Activated T-helper 2 cell treated with anti-CD3 and anti-CD28 coated beads, Interferon-gamma antibody, Interleukin-2, Interleukin-4, amounts not matched to agents 10 μg/mL and 5 μg/mL and 100 μg/mL, durations not matched to agents 14 hours and 24 hours and 36 hours (primary cell): ENCODE measurements at regions not wholly inside any gene's neighbourhood (a gene's known extent, or its start where the extent isn't known, plus 50 kb on each side); places are given as distances from the start of the nearest gene placed in this dataset.

Source experiments
- DNase-seq: peaks from one replicate; pipeline ENCODE4 v3.0.0; 2021; ENCODE audit warnings: low spot score
- H3K27ac Mint-ChIP-seq: one replicate; pipeline ENCODE4 v1.8.0; 2021; ENCODE audit warnings: mixed read lengths
- H3K27me3 Mint-ChIP-seq: one replicate; pipeline ENCODE4 v1.8.0; 2021; ENCODE audit warnings: low read depth, mixed read lengths
- H3K36me3 Mint-ChIP-seq: one replicate; pipeline ENCODE4 v1.8.0; 2021; ENCODE audit warnings: low read depth, mixed read lengths
- H3K4me1 Mint-ChIP-seq: one replicate; pipeline ENCODE4 v1.8.0; 2021; ENCODE audit warnings: low read depth, mixed read lengths
- H3K4me3 Mint-ChIP-seq: one replicate; pipeline ENCODE4 v1.8.0; 2021; ENCODE audit warnings: low read depth, mild to moderate bottlenecking, moderate library complexity, mixed read lengths
- H3K9me3 Mint-ChIP-seq: one replicate; pipeline ENCODE4 v1.8.0; 2021; ENCODE audit warnings: mixed read lengths
- intact Hi-C: fragments of 100-400 bp; cut with micrococcal nuclease; formaldehyde crosslinking; loops from one replicate; pipeline ENCODE4 v1.15.1; 2023

GRCh38 chr15:95375281-95375680, 955.2 kb upstream of the NR2F2 start:
- Mint-ChIP-seq H3K4me3 (no peak overlapping the region), H3K9me3 (no peaks in the 10 kb centered on the region), H3K27me3 (peaks cover 2% of the 10 kb centered on the region), H3K4me1 (no peaks in the 10 kb centered on the region), H3K27ac (no peak overlapping the region), H3K36me3 (no peaks in the 10 kb centered on the region)
- no peak for DNase-seq
- intact Hi-C loops = no loop called here

GRCh38 chr15:95377258-95377852, 953.1 kb upstream of the NR2F2 start:
- intact Hi-C loops = no loop called here
- Mint-ChIP-seq H3K9me3 (no peaks in the 10 kb centered on the region), H3K27ac (no peak overlapping the region), H3K27me3 (peaks cover 2% of the 10 kb centered on the region), H3K4me3 (no peak overlapping the region), H3K4me1 (no peaks in the 10 kb centered on the region), H3K36me3 (no peaks in the 10 kb centered on the region)
- DNase-seq = no peak

GRCh38 chr15:95394186-95395067, 936.1 kb upstream of the NR2F2 start:
- H3K9me3 Mint-ChIP-seq = peaks cover 7% of the 10 kb centered on the region
- no peak overlapping the region for H3K27ac Mint-ChIP-seq
- no peaks in the 10 kb centered on the region for H3K36me3 Mint-ChIP-seq
- H3K27me3 Mint-ChIP-seq = peaks cover 2% of the 10 kb centered on the region
- H3K4me1 Mint-ChIP-seq = no peaks in the 10 kb centered on the region
- H3K4me3 Mint-ChIP-seq = no peak overlapping the region
- intact Hi-C loops = no loop called here
- DNase-seq = no peak

GRCh38 chr15:95400428-95400827, 930.1 kb upstream of the NR2F2 start:
- H3K9me3 Mint-ChIP-seq = no peaks in the 10 kb centered on the region

GRCh38 chr15:95401587-95401986, 928.9 kb upstream of the NR2F2 start:
- H3K36me3 Mint-ChIP-seq = no peaks in the 10 kb centered on the region
- no peaks in the 10 kb centered on the region for H3K9me3 Mint-ChIP-seq
- H3K27me3 Mint-ChIP-seq = peaks cover 3% of the 10 kb centered on the region
- H3K27ac Mint-ChIP-seq = no peak overlapping the region
- H3K4me1 Mint-ChIP-seq = no peaks in the 10 kb centered on the region
- H3K4me3 Mint-ChIP-seq = no peak overlapping the region
- no peak for DNase-seq
- intact Hi-C loops = no loop called here

More at GRCh38 chr15:95400428-95400827, 930.1 kb upstream of the NR2F2 start:
- H3K4me3 Mint-ChIP-seq = no peak overlapping the region
- H3K36me3 Mint-ChIP-seq = no peaks in the 10 kb centered on the region
- H3K27ac Mint-ChIP-seq = no peak overlapping the region
- peaks cover 3% of the 10 kb centered on the region for H3K27me3 Mint-ChIP-seq
- intact Hi-C loops = no loop called here
- H3K4me1 Mint-ChIP-seq = no peaks in the 10 kb centered on the region
- no peak for DNase-seq

GRCh38 chr15:95405447-95405846, 925.1 kb upstream of the NR2F2 start:
- DNase-seq = no peak
- Mint-ChIP-seq H3K4me3 (no peak overlapping the region), H3K27me3 (peaks cover 4% of the 10 kb centered on the region), H3K4me1 (peaks cover 3% of the 10 kb centered on the region), H3K27ac (no peak overlapping the region), H3K36me3 (no peaks in the 10 kb centered on the region), H3K9me3 (no peaks in the 10 kb centered on the region)
- intact Hi-C loops = no loop called here

GRCh38 chr15:95407534-95407933, 923.0 kb upstream of the NR2F2 start:
- intact Hi-C loops = no loop called here
- no peaks in the 10 kb centered on the region for H3K36me3 Mint-ChIP-seq

GRCh38 chr15:95409211-95409610, 921.3 kb upstream of the NR2F2 start:
- DNase-seq = no peak
- peaks cover 3% of the 10 kb centered on the region for H3K4me1 Mint-ChIP-seq
- H3K9me3 Mint-ChIP-seq = no peaks in the 10 kb centered on the region
- intact Hi-C loops = no loop called here
- peaks cover 10% of the 10 kb centered on the region for H3K27me3 Mint-ChIP-seq
- H3K27ac Mint-ChIP-seq = no peak overlapping the region
- H3K36me3 Mint-ChIP-seq = no peaks in the 10 kb centered on the region
- no peak overlapping the region for H3K4me3 Mint-ChIP-seq

More at GRCh38 chr15:95407534-95407933, 923.0 kb upstream of the NR2F2 start:
- no peak for DNase-seq
- peaks cover 5% of the 10 kb centered on the region for H3K27me3 Mint-ChIP-seq
- H3K4me1 Mint-ChIP-seq = peaks cover 3% of the 10 kb centered on the region
- H3K27ac Mint-ChIP-seq = no peak overlapping the region
- H3K4me3 Mint-ChIP-seq = no peak overlapping the region
- no peaks in the 10 kb centered on the region for H3K9me3 Mint-ChIP-seq

- Mint-ChIP-seq H3K4me3 (no peak overlapping the region), H3K9me3 (no peaks in the 10 kb centered on the region), H3K27ac (no peak overlapping the region), H3K36me3 (no peaks in the 10 kb centered on the region), H3K4me1 (peaks cover 3% of the 10 kb centered on the region), H3K27me3 (peaks cover 10% of the 10 kb centered on the region)
- intact Hi-C loops = no loop called here
- no peak for DNase-seq
These were observed 920.7 kb upstream of the NR2F2 start for GRCh38 chr15:95409626-95410310.

- peaks cover 3% of the 10 kb centered on the region for H3K4me1 Mint-ChIP-seq
- peaks cover 12% of the 10 kb centered on the region for H3K27me3 Mint-ChIP-seq
- no peaks in the 10 kb centered on the region for H3K9me3 Mint-ChIP-seq
- H3K4me3 Mint-ChIP-seq = no peak overlapping the region
- intact Hi-C loops = no loop called here
- no peak for DNase-seq
- no peak overlapping the region for H3K27ac Mint-ChIP-seq
- H3K36me3 Mint-ChIP-seq = no peaks in the 10 kb centered on the region
These were observed 919.7 kb upstream of the NR2F2 start for GRCh38 chr15:95410757-95411156.

- no peak overlapping the region for H3K27ac Mint-ChIP-seq
- DNase-seq = no peak
- peaks cover 16% of the 10 kb centered on the region for H3K27me3 Mint-ChIP-seq
- no peaks in the 10 kb centered on the region for H3K36me3 Mint-ChIP-seq
- peaks cover 4% of the 10 kb centered on the region for H3K9me3 Mint-ChIP-seq
- H3K4me3 Mint-ChIP-seq = no peak overlapping the region
- no peaks in the 10 kb centered on the region for H3K4me1 Mint-ChIP-seq
- intact Hi-C loops = no loop called here
These were observed 913.9 kb upstream of the NR2F2 start for GRCh38 chr15:95416576-95416975.

GRCh38 chr15:95417761-95418160, 912.7 kb upstream of the NR2F2 start:
- H3K9me3 Mint-ChIP-seq = peaks cover 11% of the 10 kb centered on the region
- peaks cover 12% of the 10 kb centered on the region for H3K27me3 Mint-ChIP-seq
- H3K4me3 Mint-ChIP-seq = no peak overlapping the region
- no peak for DNase-seq
- no peaks in the 10 kb centered on the region for H3K4me1 Mint-ChIP-seq
- H3K27ac Mint-ChIP-seq = no peak overlapping the region
- intact Hi-C loops = no loop called here
- no peaks in the 10 kb centered on the region for H3K36me3 Mint-ChIP-seq

- Mint-ChIP-seq H3K4me1 (no peaks in the 10 kb centered on the region), H3K27ac (no peak overlapping the region), H3K9me3 (peaks cover 19% of the 10 kb centered on the region), H3K4me3 (no peak overlapping the region), H3K36me3 (no peaks in the 10 kb centered on the region), H3K27me3 (peaks cover 2% of the 10 kb centered on the region)
- intact Hi-C loops = no loop called here
- no peak for DNase-seq
These were observed 908.2 kb upstream of the NR2F2 start for GRCh38 chr15:95422255-95422654.
